Immature natural killer cell (primary cell): ENCODE measurements at regions not wholly inside any gene's neighbourhood (a gene's known extent, or its start where the extent isn't known, plus 50 kb on each side); places are given as distances from the start of the nearest gene placed in this dataset.
"Not testable (repeated sequence)": the region's sequence is repeated elsewhere in the genome, so short reads cannot be mapped to it uniquely, and the experiment has no call there.

Experiments used
- DNase-seq, 3 donors: peaks; one replicate each; pipeline ENCODE4 v3.0.0; 2022; ENCODE audit warnings: mixed read lengths in 1 of 3
- H3K27ac Mint-ChIP-seq, 6 donors: one replicate each; pipeline ENCODE4 v1.8.0; 2020; ENCODE audit warnings: mixed read lengths in 6 of 6, mild to moderate bottlenecking in 5 of 6, inconsistent platforms in 4 of 6, moderate library complexity in 3 of 6
- H3K27me3 Mint-ChIP-seq, 3 donors: one replicate each; pipeline ENCODE4 v1.8.0; 2020 to 2021; ENCODE audit warnings: low read depth in 3 of 3, mild to moderate bottlenecking in 3 of 3, mixed read lengths in 3 of 3, moderate library complexity in 3 of 3, inconsistent platforms in 1 of 3
- H3K36me3 Mint-ChIP-seq, 3 donors: one replicate each; pipeline ENCODE4 v1.8.0; 2020; ENCODE audit warnings: mixed read lengths in 3 of 3, inconsistent platforms in 2 of 3, mild to moderate bottlenecking in 2 of 3
- H3K4me1 Mint-ChIP-seq, 2 donors: one replicate each; pipeline ENCODE4 v1.8.0; 2020; ENCODE audit warnings: inconsistent platforms in 2 of 2, mild to moderate bottlenecking in 2 of 2, mixed read lengths in 2 of 2, moderate library complexity in 1 of 2
- H3K4me3 Mint-ChIP-seq, 5 donors: one replicate each; pipeline ENCODE4 v1.8.0; 2020; ENCODE audit warnings: mild to moderate bottlenecking in 5 of 5, mixed read lengths in 5 of 5, inconsistent platforms in 3 of 5, moderate library complexity in 3 of 5
- H3K9me3 Mint-ChIP-seq, 6 donors: one replicate each; pipeline ENCODE4 v1.8.0; 2020; ENCODE audit warnings: mild to moderate bottlenecking in 6 of 6, mixed read lengths in 6 of 6, inconsistent platforms in 4 of 6, moderate library complexity in 3 of 6

GRCh38 chr1:57591842-57592241 is 168.0 kb upstream of the DAB1 start:
- H3K36me3 Mint-ChIP-seq = no peaks in the 10 kb centered on the region
- no peak for DNase-seq
- no peak overlapping the region for H3K4me3 Mint-ChIP-seq
- H3K27me3 Mint-ChIP-seq = peaks cover 0 to 3% (median 0%) of the 10 kb centered on the region in 3 donors
- H3K4me1 Mint-ChIP-seq = no peaks in the 10 kb centered on the region
- H3K9me3 Mint-ChIP-seq = peaks cover 0 to 2% (median 0%) of the 10 kb centered on the region in 6 donors
- no peak overlapping the region for H3K27ac Mint-ChIP-seq

DNA sequence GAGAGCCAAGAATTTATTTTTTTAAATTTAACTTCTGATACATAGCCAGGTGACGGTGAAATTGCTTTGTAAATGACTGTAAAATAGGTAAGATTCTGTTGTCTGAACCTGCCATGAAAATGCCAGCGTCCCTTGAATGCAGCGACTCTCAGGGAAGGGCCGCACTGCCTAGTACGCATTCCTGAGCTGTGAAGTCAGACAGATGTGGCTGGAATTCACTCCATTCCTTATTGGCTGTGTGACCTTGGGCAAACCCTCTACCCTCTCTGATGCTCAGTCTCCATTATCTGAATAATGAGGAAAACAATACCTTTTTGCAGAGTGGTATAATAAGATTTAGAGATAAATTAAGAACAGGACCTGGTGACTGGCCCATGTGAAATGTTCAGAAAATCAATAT is 167.1 kb upstream of the DAB1 start:
- H3K4me3 Mint-ChIP-seq = no peak overlapping the region
- no peaks in the 10 kb centered on the region for H3K36me3 Mint-ChIP-seq
- no peak for DNase-seq
- peaks cover 0 to 5% (median 0%) of the 10 kb centered on the region in 3 donors for H3K27me3 Mint-ChIP-seq
- H3K4me1 Mint-ChIP-seq = no peaks in the 10 kb centered on the region
- peaks cover 0 to 2% (median 0%) of the 10 kb centered on the region in 6 donors for H3K9me3 Mint-ChIP-seq
- H3K27ac Mint-ChIP-seq = no peak overlapping the region

DNA sequence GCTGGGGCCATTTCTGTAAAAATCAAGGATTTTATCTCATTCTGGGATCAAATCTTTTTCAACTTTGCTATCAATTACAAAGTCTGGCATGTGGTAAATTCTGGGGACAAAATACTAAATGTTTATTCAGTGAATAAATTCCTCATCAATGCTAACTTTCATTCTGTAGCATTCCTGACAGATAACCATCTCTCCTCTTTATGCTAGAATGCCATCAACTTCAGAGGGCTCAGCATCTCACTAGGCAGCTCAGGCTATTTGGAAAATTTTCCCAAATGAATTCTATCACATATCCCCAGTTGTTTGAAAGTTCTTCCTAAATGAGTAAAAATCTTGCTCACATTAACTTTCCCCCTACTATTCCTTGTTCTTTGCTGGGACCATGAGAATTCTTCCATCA is 163.0 kb upstream of the DAB1 start:
- DNase-seq = no peak
- peaks cover 0 to 5% (median 0%) of the 10 kb centered on the region in 3 donors for H3K27me3 Mint-ChIP-seq
- H3K36me3 Mint-ChIP-seq = no peaks in the 10 kb centered on the region
- no peaks in the 10 kb centered on the region for H3K4me1 Mint-ChIP-seq
- H3K4me3 Mint-ChIP-seq = no peak overlapping the region
- no peak overlapping the region for H3K27ac Mint-ChIP-seq
- H3K9me3 Mint-ChIP-seq = peaks cover 0 to 5% (median 0%) of the 10 kb centered on the region in 6 donors

- Mint-ChIP-seq H3K36me3 (no peaks in the 10 kb centered on the region), H3K27me3 (no peaks in the 10 kb centered on the region), H3K9me3 (peaks cover 0 to 3% (median 0%) of the 10 kb centered on the region in 6 donors), H3K4me1 (no peaks in the 10 kb centered on the region), H3K4me3 (no peak overlapping the region), H3K27ac (no peak overlapping the region)
- no peak for DNase-seq
Observed at GRCh38 chr1:57578680-57579079, 154.8 kb upstream of the DAB1 start.

DNA sequence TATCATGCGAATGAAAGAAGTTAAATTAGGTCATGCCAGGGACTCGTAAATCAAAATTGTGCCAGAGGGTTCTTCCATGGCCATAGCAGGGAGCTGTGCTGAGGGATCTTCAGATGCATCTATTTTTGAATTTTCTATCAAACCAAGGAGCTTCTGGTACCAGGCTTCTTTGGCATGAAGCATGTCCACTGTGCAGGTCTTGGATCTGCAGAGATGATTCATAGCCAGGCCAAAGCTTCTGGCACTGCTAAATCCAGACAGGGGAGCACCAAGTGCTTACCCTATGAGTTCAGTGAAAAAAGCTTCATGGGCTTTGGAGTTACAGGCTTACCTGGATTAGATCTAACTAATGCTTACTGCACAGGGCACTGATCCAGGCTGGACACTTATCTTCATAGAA is 154.2 kb upstream of the DAB1 start:
- DNase-seq = no peak

DNA sequence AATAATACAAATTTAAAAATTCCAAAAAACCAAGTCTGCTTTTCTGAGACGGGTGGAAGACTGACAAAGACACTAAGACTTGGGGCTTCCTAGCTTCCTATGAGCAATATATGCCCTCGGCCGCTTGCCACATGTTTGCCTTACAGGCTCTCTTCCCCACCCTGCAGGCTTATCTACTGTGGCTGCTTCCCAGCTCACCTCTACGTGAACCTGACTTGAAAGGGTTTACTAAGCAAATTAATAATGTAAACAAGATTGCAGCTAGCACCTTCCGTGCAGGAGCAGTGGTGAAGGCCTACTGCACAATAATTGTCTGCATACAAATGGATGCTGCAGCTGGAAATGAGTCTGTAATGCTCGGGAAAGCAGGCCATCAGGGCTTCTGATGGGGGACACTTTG is 152.9 kb upstream of the DAB1 start:
- Mint-ChIP-seq H3K4me3 (no peak overlapping the region), H3K27ac (no peak overlapping the region), H3K36me3 (no peaks in the 10 kb centered on the region), H3K9me3 (peaks cover 0 to 3% (median 0%) of the 10 kb centered on the region in 6 donors), H3K4me1 (no peaks in the 10 kb centered on the region), H3K27me3 (peaks cover 0 to 2% (median 0%) of the 10 kb centered on the region in 3 donors)
- no peak for DNase-seq

More for the DNA sequence above, 154.2 kb upstream of the DAB1 start:
- Mint-ChIP-seq H3K4me1 (no peaks in the 10 kb centered on the region), H3K4me3 (no peak overlapping the region), H3K27me3 (no peaks in the 10 kb centered on the region), H3K27ac (no peak overlapping the region), H3K36me3 (no peaks in the 10 kb centered on the region), H3K9me3 (peaks cover 0 to 3% (median 0%) of the 10 kb centered on the region in 6 donors)

DNA sequence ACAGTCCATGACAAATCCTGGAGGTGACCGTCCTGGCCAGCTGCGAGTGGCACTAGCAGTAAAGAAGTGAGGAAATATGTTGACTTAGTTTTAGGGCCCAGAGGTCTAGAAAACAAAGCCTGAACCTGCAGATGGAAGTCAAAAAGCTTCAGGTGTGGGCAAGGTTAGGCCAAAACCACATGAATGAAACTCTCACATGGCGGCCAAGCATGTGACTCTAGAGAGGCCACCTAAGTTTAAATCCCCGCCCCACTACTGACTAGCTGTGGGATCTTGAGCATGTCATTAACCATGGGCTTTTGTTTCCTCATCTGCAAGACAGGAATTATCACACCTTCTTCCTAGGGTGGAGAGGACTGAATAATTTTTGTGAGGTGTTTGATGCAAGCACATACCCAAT is 148.2 kb upstream of the DAB1 start:
- peaks cover 0 to 2% (median 0%) of the 10 kb centered on the region in 3 donors for H3K27me3 Mint-ChIP-seq
- H3K9me3 Mint-ChIP-seq = peaks cover 0 to 7% (median 0%) of the 10 kb centered on the region in 6 donors
- no peak overlapping the region for H3K4me3 Mint-ChIP-seq
- peaks cover 0 to 3% (median 0%) of the 10 kb centered on the region in 3 donors for H3K36me3 Mint-ChIP-seq
- no peak for DNase-seq
- no peaks in the 10 kb centered on the region for H3K4me1 Mint-ChIP-seq
- H3K27ac Mint-ChIP-seq = no peak overlapping the region

- not testable (repeated sequence) for H3K27ac Mint-ChIP-seq, DNase-seq, H3K27me3 Mint-ChIP-seq, H3K4me3 Mint-ChIP-seq, H3K9me3 Mint-ChIP-seq, H3K4me1 Mint-ChIP-seq, H3K36me3 Mint-ChIP-seq
Observed at GRCh38 chr1:57558066-57558465, 134.2 kb upstream of the DAB1 start.

GRCh38 chr1:57553666-57554065 is 129.8 kb upstream of the DAB1 start:
- Mint-ChIP-seq H3K27ac (no peak overlapping the region), H3K27me3 (peaks cover 0 to 2% (median 0%) of the 10 kb centered on the region in 3 donors), H3K4me3 (no peak overlapping the region), H3K4me1 (no peaks in the 10 kb centered on the region), H3K9me3 (peaks cover 0 to 7% (median 0%) of the 10 kb centered on the region in 6 donors), H3K36me3 (no peaks in the 10 kb centered on the region)
- DNase-seq = no peak

DNA sequence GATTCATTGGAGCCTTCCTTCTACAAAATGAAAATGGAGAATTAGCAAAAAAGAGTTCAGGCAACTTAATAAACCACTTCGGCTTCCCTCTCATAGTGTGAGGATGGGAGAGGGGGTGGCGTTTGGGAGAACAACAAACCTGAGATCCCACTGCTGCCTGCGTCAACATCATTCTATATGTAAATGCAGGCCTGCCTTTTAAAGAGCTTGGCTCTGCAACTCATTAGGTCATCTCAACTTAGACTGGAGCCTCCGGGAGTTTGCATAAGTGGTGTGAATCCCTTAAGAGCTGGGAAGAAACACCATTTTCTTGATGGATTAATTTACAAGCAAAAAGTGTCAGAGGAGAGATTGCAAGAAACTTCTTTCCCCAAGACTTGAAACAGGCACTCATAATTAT is 127.6 kb upstream of the DAB1 start:
- H3K9me3 Mint-ChIP-seq = peaks cover 0 to 8% (median 0%) of the 10 kb centered on the region in 6 donors
- no peaks in the 10 kb centered on the region for H3K36me3 Mint-ChIP-seq
- H3K4me1 Mint-ChIP-seq = no peaks in the 10 kb centered on the region
- DNase-seq = no peak
- H3K27me3 Mint-ChIP-seq = no peaks in the 10 kb centered on the region
- no peak overlapping the region for H3K27ac Mint-ChIP-seq
- no peak overlapping the region for H3K4me3 Mint-ChIP-seq

GRCh38 chr1:57550092-57550491 is 126.2 kb upstream of the DAB1 start:
- H3K9me3 Mint-ChIP-seq = peaks cover 0 to 6% (median 0%) of the 10 kb centered on the region in 6 donors
- H3K27me3 Mint-ChIP-seq = no peaks in the 10 kb centered on the region
- H3K4me1 Mint-ChIP-seq = no peaks in the 10 kb centered on the region

DNA sequence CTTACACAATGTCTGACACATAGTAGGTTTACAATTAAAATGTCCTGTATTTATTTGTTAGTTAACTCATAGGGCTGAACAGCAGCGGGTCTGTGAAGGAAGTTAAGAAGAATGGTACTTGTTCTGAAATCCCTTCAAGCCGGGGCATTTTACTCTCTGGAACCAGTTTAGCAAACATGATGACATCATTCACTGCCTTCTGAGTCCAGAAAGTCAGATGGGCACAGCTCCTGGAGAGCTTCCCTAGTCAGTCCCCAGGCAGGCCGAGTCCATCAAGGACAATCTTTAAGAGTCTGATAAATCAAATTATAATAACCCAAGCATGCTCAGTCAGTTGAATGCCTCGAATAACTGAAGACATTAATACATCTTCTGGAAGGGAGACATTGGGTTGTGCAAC is 125.4 kb upstream of the DAB1 start:
- DNase-seq = no peak
- H3K9me3 Mint-ChIP-seq = peaks cover 0 to 6% (median 0%) of the 10 kb centered on the region in 6 donors
- H3K27ac Mint-ChIP-seq = no peak overlapping the region
- H3K4me3 Mint-ChIP-seq = no peak overlapping the region
- no peaks in the 10 kb centered on the region for H3K27me3 Mint-ChIP-seq
- H3K4me1 Mint-ChIP-seq = no peaks in the 10 kb centered on the region
- no peaks in the 10 kb centered on the region for H3K36me3 Mint-ChIP-seq

More at GRCh38 chr1:57550092-57550491, 126.2 kb upstream of the DAB1 start:
- no peak for DNase-seq
- H3K4me3 Mint-ChIP-seq = no peak overlapping the region
- H3K27ac Mint-ChIP-seq = no peak overlapping the region
- H3K36me3 Mint-ChIP-seq = no peaks in the 10 kb centered on the region

DNA sequence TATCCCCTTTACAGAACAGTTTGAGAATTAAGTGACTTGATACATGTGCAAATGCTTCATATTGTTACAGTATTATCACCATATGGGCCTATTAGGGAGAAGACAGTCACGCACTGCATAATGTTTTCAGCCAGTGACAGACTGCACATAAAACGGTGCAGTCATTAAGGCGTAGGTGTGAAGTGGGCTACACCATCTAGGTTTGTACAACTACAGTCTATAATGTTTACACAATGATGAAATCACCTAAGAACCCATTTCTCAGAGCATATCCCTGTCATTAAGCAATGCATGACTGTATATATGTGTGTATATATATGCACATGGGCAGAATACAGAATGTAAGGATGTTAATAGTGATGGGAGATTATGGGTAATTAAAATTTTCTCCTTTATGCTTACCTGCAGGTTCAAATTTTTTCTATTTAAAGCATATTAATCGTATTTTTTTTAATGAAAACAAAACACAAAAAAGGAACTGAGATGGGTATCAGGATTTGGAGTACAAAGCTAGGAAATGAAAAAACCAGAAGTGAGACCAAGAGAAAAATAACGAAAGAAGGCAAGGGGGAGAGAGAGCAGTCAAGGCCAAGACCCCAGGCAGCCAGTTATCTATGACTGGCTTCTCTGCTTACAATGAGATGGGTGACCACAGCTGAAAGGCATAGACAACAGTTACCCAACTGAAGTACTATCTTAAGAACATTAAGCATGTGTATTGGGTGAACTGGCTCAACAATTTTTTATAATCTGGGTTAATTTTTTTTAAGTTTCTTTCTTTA is 122.9 kb upstream of the DAB1 start:
- H3K9me3 Mint-ChIP-seq = peaks cover 0 to 4% (median 0%) of the 10 kb centered on the region in 6 donors
- H3K36me3 Mint-ChIP-seq = no peaks in the 10 kb centered on the region
- no peak overlapping the region for H3K4me3 Mint-ChIP-seq
- H3K27me3 Mint-ChIP-seq = peaks cover 0 to 3% (median 0%) of the 10 kb centered on the region in 3 donors
- H3K4me1 Mint-ChIP-seq = no peaks in the 10 kb centered on the region
- no peak overlapping the region for H3K27ac Mint-ChIP-seq
- no peak for DNase-seq

GRCh38 chr1:57544345-57544744 is 120.5 kb upstream of the DAB1 start:
- no peak overlapping the region for H3K4me3 Mint-ChIP-seq
- H3K27me3 Mint-ChIP-seq = peaks cover 0 to 3% (median 0%) of the 10 kb centered on the region in 3 donors
- peaks cover 0 to 6% (median 1%) of the 10 kb centered on the region in 6 donors for H3K9me3 Mint-ChIP-seq
- no peaks in the 10 kb centered on the region for H3K36me3 Mint-ChIP-seq
- H3K27ac Mint-ChIP-seq = no peak overlapping the region
- H3K4me1 Mint-ChIP-seq = no peaks in the 10 kb centered on the region
- no peak for DNase-seq
